Neutrophil (primary cell): ENCODE measurements at regions not wholly inside any gene's neighbourhood (a gene's known extent, or its start where the extent isn't known, plus 50 kb on each side); places are given as distances from the start of the nearest gene placed in this dataset.

Source experiments
- H3K27ac ChIP-seq: fragments of 200-600 bp; sonication (generic); 2 replicates; pipeline ENCODE4 v1.5.1; 2016; ENCODE audit warnings: mild to moderate bottlenecking, moderate library complexity
- H3K27me3 ChIP-seq: fragments of 200-600 bp; sonication (generic); 2 replicates; pipeline ENCODE4 v1.6.0; 2016; ENCODE audit warnings: mild to moderate bottlenecking
- H3K36me3 ChIP-seq: fragments of 200-600 bp; sonication (generic); 2 replicates; pipeline ENCODE4 v1.5.1; 2017
- H3K4me1 ChIP-seq, 2 experiments: fragments of 200-600 bp in 1 of 2; sonication (generic) in 1 of 2; 1 replicate in 1 of 2; 2 replicates in 1 of 2; pipeline versions ENCODE4 v1.5.1 to v1.6.1; 2013 to 2016; ENCODE audit warnings: low read depth in 1 of 2, low read length in 1 of 2, mild to moderate bottlenecking in 1 of 2, moderate library complexity in 1 of 2; ENCODE audit not compliant: control insufficient read depth in 1 of 2, insufficient read depth in 1 of 2
- H3K4me3 ChIP-seq, 2 experiments: fragments of 200-600 bp in 1 of 2; sonication (generic) in 1 of 2; 1 replicate in 1 of 2; 2 replicates in 1 of 2; pipeline ENCODE4 v1.5.1; 2013 to 2016; ENCODE audit warnings: low read depth in 1 of 2, low read length in 1 of 2, mild to moderate bottlenecking in 1 of 2, moderate library complexity in 1 of 2
- H3K9me3 ChIP-seq: fragments of 200-600 bp; sonication (generic); 2 replicates; pipeline ENCODE4 v1.5.1; 2016
- TF ChIP-seq, protein P1 (sequence below): fragments of 200-600 bp; sonication (generic); IDR thresholded peaks from 2 replicates; pipeline ENCODE4 v1.5.1; 2016; ENCODE audit warnings: antibody characterized with exemption

- Histone ChIP-seq H3K27ac (no peak overlapping the region), H3K4me3 (no peak overlapping the region), H3K9me3 (no peaks in the 10 kb centered on the region), H3K27me3 (no peaks in the 10 kb centered on the region), H3K4me1 (no peaks in the 10 kb centered on the region), H3K36me3 (no peaks in the 10 kb centered on the region)
- TF ChIP-seq, protein P1, sequence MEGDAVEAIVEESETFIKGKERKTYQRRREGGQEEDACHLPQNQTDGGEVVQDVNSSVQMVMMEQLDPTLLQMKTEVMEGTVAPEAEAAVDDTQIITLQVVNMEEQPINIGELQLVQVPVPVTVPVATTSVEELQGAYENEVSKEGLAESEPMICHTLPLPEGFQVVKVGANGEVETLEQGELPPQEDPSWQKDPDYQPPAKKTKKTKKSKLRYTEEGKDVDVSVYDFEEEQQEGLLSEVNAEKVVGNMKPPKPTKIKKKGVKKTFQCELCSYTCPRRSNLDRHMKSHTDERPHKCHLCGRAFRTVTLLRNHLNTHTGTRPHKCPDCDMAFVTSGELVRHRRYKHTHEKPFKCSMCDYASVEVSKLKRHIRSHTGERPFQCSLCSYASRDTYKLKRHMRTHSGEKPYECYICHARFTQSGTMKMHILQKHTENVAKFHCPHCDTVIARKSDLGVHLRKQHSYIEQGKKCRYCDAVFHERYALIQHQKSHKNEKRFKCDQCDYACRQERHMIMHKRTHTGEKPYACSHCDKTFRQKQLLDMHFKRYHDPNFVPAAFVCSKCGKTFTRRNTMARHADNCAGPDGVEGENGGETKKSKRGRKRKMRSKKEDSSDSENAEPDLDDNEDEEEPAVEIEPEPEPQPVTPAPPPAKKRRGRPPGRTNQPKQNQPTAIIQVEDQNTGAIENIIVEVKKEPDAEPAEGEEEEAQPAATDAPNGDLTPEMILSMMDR = no peak
These were observed 151.9 kb upstream of the DIPK2B start for GRCh38 chrX:45352611-45353010.

DNA sequence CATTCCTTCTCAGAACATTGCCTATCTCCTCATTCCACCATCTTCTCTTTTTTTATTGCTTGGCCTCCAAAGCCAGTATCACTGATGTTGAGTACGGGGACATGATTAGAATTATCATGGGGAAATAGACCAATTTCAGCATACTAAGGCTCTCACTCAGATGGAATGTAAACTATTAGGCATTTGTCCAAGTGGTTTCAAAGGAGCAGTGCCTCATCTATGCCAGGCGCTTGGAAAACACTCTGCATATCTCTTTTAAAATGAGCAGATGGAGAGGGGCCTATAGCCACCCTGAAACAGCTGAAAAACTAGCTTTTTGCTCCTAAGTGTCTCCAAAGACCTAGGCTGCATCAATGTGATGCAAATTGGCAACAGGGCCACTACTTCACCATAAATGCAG is 150.8 kb upstream of the DIPK2B start:
- Histone ChIP-seq H3K9me3 (no peaks in the 10 kb centered on the region), H3K27me3 (no peaks in the 10 kb centered on the region), H3K36me3 (no peaks in the 10 kb centered on the region), H3K27ac (no peak overlapping the region), H3K4me1 (no peaks in the 10 kb centered on the region), H3K4me3 (no peak overlapping the region)
- TF ChIP-seq, protein P1 = no peak

DNA sequence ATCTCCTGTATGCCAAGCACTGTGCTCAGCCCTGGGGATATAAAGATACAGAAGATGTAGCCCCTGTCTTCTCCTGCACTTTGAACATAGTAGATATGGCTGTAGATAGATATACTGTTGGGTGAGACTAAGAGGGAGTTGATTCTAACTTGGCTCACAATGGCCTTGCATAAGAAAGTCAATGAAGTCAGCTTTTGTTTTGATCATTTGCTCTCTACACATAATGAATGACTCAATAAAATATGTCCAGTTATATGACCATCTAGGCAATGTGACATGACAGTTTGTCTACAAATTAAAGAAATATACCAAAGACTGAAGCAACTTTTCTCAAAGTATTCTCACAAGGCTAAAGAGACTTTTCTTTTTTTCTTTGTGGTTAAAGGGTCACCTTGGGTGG is 147.6 kb upstream of the DIPK2B start:
- Histone ChIP-seq H3K9me3 (no peaks in the 10 kb centered on the region), H3K4me1 (no peaks in the 10 kb centered on the region), H3K4me3 (no peak overlapping the region), H3K27me3 (no peaks in the 10 kb centered on the region), H3K27ac (no peak overlapping the region), H3K36me3 (no peaks in the 10 kb centered on the region)
- TF ChIP-seq, protein P1 = no peak

DNA sequence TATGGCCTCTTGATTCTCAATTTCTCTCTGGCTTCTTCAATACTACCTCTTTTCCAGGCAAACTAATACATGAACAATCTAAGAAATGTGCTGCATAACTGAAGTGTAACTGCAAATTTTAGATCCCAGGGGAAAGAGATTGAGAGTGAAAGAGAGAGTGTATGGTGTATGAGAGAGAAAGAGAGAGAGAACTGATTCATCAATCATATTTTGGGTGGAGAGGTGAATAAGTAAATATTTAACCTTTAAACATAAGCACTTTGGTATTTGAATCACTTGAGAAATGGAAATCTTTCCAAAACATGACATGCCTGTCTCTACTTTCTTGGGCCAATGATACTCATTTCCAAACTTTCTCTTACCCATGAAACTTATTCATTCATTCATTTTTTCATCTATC is 147.2 kb upstream of the DIPK2B start:
- no peak overlapping the region for H3K4me3 ChIP-seq
- H3K9me3 ChIP-seq = no peaks in the 10 kb centered on the region
- no peak overlapping the region for H3K27ac ChIP-seq
- no peaks in the 10 kb centered on the region for H3K27me3 ChIP-seq
- no peaks in the 10 kb centered on the region for H3K36me3 ChIP-seq
- no peaks in the 10 kb centered on the region for H3K4me1 ChIP-seq
- TF ChIP-seq, protein P1 = no peak

DNA sequence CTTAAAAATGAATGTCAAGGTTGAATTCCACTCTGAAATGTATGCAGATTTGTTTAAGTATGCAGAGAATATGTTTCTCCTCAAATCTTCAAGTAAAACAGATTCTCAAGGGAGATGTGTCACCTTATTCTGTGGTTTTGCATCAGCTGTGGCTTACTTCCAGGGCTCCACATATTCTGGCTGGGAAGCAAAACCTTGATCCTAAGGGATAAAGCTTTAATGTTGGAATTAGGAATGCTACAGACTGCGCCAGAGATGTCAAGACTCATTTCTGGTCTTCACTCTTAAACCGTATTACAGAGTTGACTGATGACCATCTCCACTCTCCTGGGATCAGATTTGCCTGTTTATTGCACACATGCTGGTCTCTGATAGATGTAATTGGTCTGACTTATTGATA is 143.9 kb upstream of the DIPK2B start:
- no peaks in the 10 kb centered on the region for H3K4me1 ChIP-seq
- no peaks in the 10 kb centered on the region for H3K36me3 ChIP-seq
- no peak overlapping the region for H3K4me3 ChIP-seq
- no peaks in the 10 kb centered on the region for H3K9me3 ChIP-seq
- H3K27me3 ChIP-seq = no peaks in the 10 kb centered on the region
- TF ChIP-seq, protein P1 = no peak
- no peak overlapping the region for H3K27ac ChIP-seq

- no peak overlapping the region for H3K27ac ChIP-seq
- H3K36me3 ChIP-seq = no peaks in the 10 kb centered on the region
- H3K27me3 ChIP-seq = no peaks in the 10 kb centered on the region
- no peaks in the 10 kb centered on the region for H3K4me1 ChIP-seq
- TF ChIP-seq, protein P1 = no peak
- no peaks in the 10 kb centered on the region for H3K9me3 ChIP-seq
- H3K4me3 ChIP-seq = no peak overlapping the region
These were observed 128.5 kb upstream of the DIPK2B start for GRCh38 chrX:45329217-45329616.
